Endothelial cell of umbilical vein (primary cell): ENCODE measurements at regions not wholly inside any gene's neighbourhood (a gene's known extent, or its start where the extent isn't known, plus 50 kb on each side); places are given as distances from the start of the nearest gene placed in this dataset.

Source experiments
- BruUV-seq: library from RNA; stranded (reverse); fragments of 400-500 nt; replicated peaks from 2 replicates; lab custom pipeline; 2021; lab: Mats Ljungman, UMichigan
- CTCF ChIA-PET: fragments of 300-600, 350-600 bp; sonication (Branson Sonifier 250); formaldehyde crosslinking; loops from one replicate; lab custom pipeline; 2021; ENCODE audit warnings: antibody characterized with exemption, inconsistent platforms; lab: Charles Lee
- POLR2A ChIA-PET: fragments of 300-600, 350-600 bp; sonication (Branson Sonifier 250); formaldehyde crosslinking; loops from one replicate; lab custom pipeline; 2021; ENCODE audit warnings: antibody characterized with exemption, inconsistent platforms; lab: Charles Lee
- DNase-seq: peaks from one replicate; pipeline ENCODE4 v3.0.0-alpha.2; 2011; ENCODE audit warnings: low read depth, low spot score
- FAIRE-seq: peaks from 2 replicates; lab custom pipeline; 2011; peaks lifted over from hg19 to GRCh38; lab: Jason Lieb, UNC
- H2AFZ ChIP-seq: 2 replicates; pipeline ENCODE4 v1.6.0; 2012; ENCODE audit warnings: low read depth, low read length, control low read depth, inconsistent platforms
- H3K27ac ChIP-seq: 2 replicates; pipeline ENCODE4 v1.5.1; 2011; ENCODE audit warnings: low read depth, mild to moderate bottlenecking, control low read depth, low read length, moderate library complexity; ENCODE audit not compliant: insufficient read depth
- H3K27me3 ChIP-seq, 2 experiments: 2 replicates each; pipeline versions ENCODE4 v1.6.0 to v1.6.1; 2011; ENCODE audit warnings: low read length in 2 of 2, mixed read lengths in 1 of 2; ENCODE audit not compliant: control insufficient read depth in 2 of 2, insufficient read depth in 2 of 2
- H3K36me3 ChIP-seq, 2 experiments: 2 replicates in 1 of 2; 3 replicates in 1 of 2; pipeline ENCODE4 v1.5.1; 2011; ENCODE audit warnings: low read length in 2 of 2, mild to moderate bottlenecking in 1 of 2, moderate library complexity in 1 of 2; ENCODE audit not compliant: control insufficient read depth in 2 of 2, insufficient read depth in 2 of 2; ENCODE audit errors: extremely low read depth in 1 of 2
- H3K4me1 ChIP-seq: 3 replicates; pipeline ENCODE4 v1.5.1; 2011; ENCODE audit warnings: mild to moderate bottlenecking, low read length; ENCODE audit not compliant: control insufficient read depth, insufficient read depth; ENCODE audit errors: extremely low read depth
- H3K4me2 ChIP-seq: 2 replicates; pipeline ENCODE4 v1.6.1; 2011; ENCODE audit warnings: low read length, control low read depth, mixed read lengths; ENCODE audit not compliant: insufficient read depth
- H3K4me3 ChIP-seq, 3 experiments: fragments of 200-600 bp in 1 of 3; sonication (generic), shearing (Covaris generic) in 1 of 3; replicated peaks in 1 of 3; 2 replicates each; pipeline ENCODE4 v1.5.1; 2011 to 2016; ENCODE audit warnings: control low read depth in 3 of 3, low read length in 3 of 3, mild to moderate bottlenecking in 2 of 3, inconsistent platforms in 1 of 3, low read depth in 1 of 3, moderate library complexity in 1 of 3; ENCODE audit not compliant: insufficient read depth in 1 of 3
- H3K79me2 ChIP-seq: 2 replicates; pipeline ENCODE4 v1.6.0; 2012; ENCODE audit warnings: low read length, inconsistent platforms; ENCODE audit not compliant: control insufficient read depth, insufficient read depth
- H3K9ac ChIP-seq: replicated peaks from 2 replicates; pipeline ENCODE3; 2011; ENCODE audit warnings: low read length, control low read depth; ENCODE audit not compliant: insufficient read depth; ENCODE audit errors: extremely low read depth
- H3K9me1 ChIP-seq: replicated peaks from 3 replicates; pipeline ENCODE4 v1.6.0; 2011; ENCODE audit warnings: mild to moderate bottlenecking, low read length; ENCODE audit not compliant: control insufficient read depth, insufficient read depth; ENCODE audit errors: extremely low read depth
- H3K9me3 ChIP-seq: replicated peaks from 2 replicates; pipeline ENCODE4 v1.5.1; 2012; ENCODE audit warnings: low read length, inconsistent platforms; ENCODE audit not compliant: control insufficient read depth, insufficient read depth
- H4K20me1 ChIP-seq: replicated peaks from 2 replicates; pipeline ENCODE3; 2011; ENCODE audit warnings: mild to moderate bottlenecking, low read length; ENCODE audit not compliant: control insufficient read depth, insufficient read depth; ENCODE audit errors: extremely low read depth
- CTCF ChIP-seq, 2 donors: IDR thresholded peaks; 1 replicate in 1 of 2; 2 replicates in 1 of 2; pipeline ENCODE4 v1.5.1; 2011; ENCODE audit warnings: low read length in 2 of 2, mild to moderate bottlenecking in 2 of 2, moderate library complexity in 2 of 2, control low read depth in 1 of 2, inconsistent platforms in 1 of 2, low read depth in 1 of 2; ENCODE audit not compliant: insufficient read depth in 1 of 2; ENCODE audit errors: extremely low read depth in 1 of 2
- EZH2 ChIP-seq: IDR thresholded peaks from 2 replicates; pipeline ENCODE4 v1.6.1; 2012; ENCODE audit warnings: borderline replicate concordance, low read depth, mild to moderate bottlenecking, moderate library complexity, low read length, inconsistent platforms; ENCODE audit not compliant: severe bottlenecking
- FOS ChIP-seq: IDR thresholded peaks from 2 replicates; pipeline ENCODE4 v1.6.1; 2011; ENCODE audit warnings: mild to moderate bottlenecking, low read length, moderate library complexity, borderline replicate concordance; ENCODE audit not compliant: insufficient read depth
- GATA2 ChIP-seq: IDR thresholded peaks from 2 replicates; pipeline ENCODE4 v1.7.0; 2011; ENCODE audit warnings: low read depth, mild to moderate bottlenecking, moderate library complexity, mixed read lengths, low read length; ENCODE audit not compliant: insufficient read length, insufficient read depth
- JUN ChIP-seq: IDR thresholded peaks from 2 replicates; pipeline ENCODE4 v1.6.1; 2011; ENCODE audit warnings: borderline replicate concordance, low read depth; ENCODE audit not compliant: insufficient read length, insufficient read depth
- MAX ChIP-seq: IDR thresholded peaks from 2 replicates; pipeline ENCODE4 v1.6.1; 2011; ENCODE audit not compliant: insufficient read depth, insufficient read length
- MYC ChIP-seq: IDR thresholded peaks from one replicate; pipeline ENCODE4 v1.6.1; 2011; ENCODE audit warnings: mild to moderate bottlenecking, low read depth, low read length
- POLR2A ChIP-seq: IDR thresholded peaks from 2 replicates; pipeline ENCODE4 v1.6.1; 2012; ENCODE audit warnings: low read depth, mild to moderate bottlenecking, control low read depth, low read length
- POLR2AphosphoS5 ChIP-seq: IDR thresholded peaks from 2 replicates; pipeline ENCODE4 v1.6.1; 2012; ENCODE audit warnings: low read depth, mild to moderate bottlenecking, control low read depth, low read length, moderate library complexity; ENCODE audit not compliant: insufficient read depth
- dilution Hi-C: fragments of 300-500 bp; cut with MboI; formaldehyde crosslinking; loops from one replicate; pipeline ENCODE4 v1.15.0; 2019; ENCODE audit warnings: low sequenced_read_pairs; ENCODE audit not compliant: extremely low pct_ligation_motif_present
- intact Hi-C: fragments of 100-400 bp; cut with micrococcal nuclease; formaldehyde crosslinking; loops from one replicate; pipeline ENCODE4 v1.10.0; 2022

- TF ChIP-seq JUN (no peak), GATA2 (no peak)
- no peaks in the 10 kb centered on the region for H4K20me1 ChIP-seq
- H3K36me3 ChIP-seq: no peaks in the 10 kb centered on the region
- no peaks in the 10 kb centered on the region for H3K27me3 ChIP-seq
- FAIRE-seq (no peak), DNase-seq (no peak)
- H3K9ac ChIP-seq: no peak overlapping the region
- intact Hi-C loops (no loop called here), dilution Hi-C loops (no loop called here)
- peaks cover 8% of the 10 kb centered on the region for H3K9me3 ChIP-seq
- no peak overlapping the region for H3K4me3 ChIP-seq
- H3K9me1 ChIP-seq: no peaks in the 10 kb centered on the region
- POLR2A ChIA-PET: no interaction called here
- H3K4me2 ChIP-seq: no peak overlapping the region
- no TSS peak for BruUV-seq
- no peaks in the 10 kb centered on the region for H3K79me2 ChIP-seq
- H3K4me1 ChIP-seq: no peaks in the 10 kb centered on the region
- CTCF ChIA-PET: no interaction called here
- no peak overlapping the region for H3K27ac ChIP-seq
- no peak overlapping the region for H2AFZ ChIP-seq
Observed at GRCh38 chr5:175047048-175047447, 322.7 kb downstream of the MSX2 start.

GRCh38 chr5:175045820-175046219 lies 321.4 kb downstream of the MSX2 start:
- Histone ChIP-seq H2AFZ (no peak overlapping the region), H3K9ac (no peak overlapping the region), H3K27me3 (no peaks in the 10 kb centered on the region), H4K20me1 (no peaks in the 10 kb centered on the region), H3K4me3 (no peak overlapping the region), H3K9me1 (no peaks in the 10 kb centered on the region), H3K79me2 (no peaks in the 10 kb centered on the region), H3K4me1 (no peaks in the 10 kb centered on the region), H3K27ac (no peak overlapping the region), H3K4me2 (no peak overlapping the region), H3K9me3 (peaks cover 8% of the 10 kb centered on the region), H3K36me3 (no peaks in the 10 kb centered on the region)
- dilution Hi-C loops: no loop called here
- BruUV-seq: no TSS peak
- ChIA-PET CTCF (no interaction called here), POLR2A (no interaction called here)
- FAIRE-seq (no peak), DNase-seq (no peak)
- TF ChIP-seq CTCF (IDR thresholded peaks at IDR 0.05; ENCODE audit: extremely low read depth in 1 of 2, insufficient read depth in 1 of 2, low read depth in 1 of 2, low read length in 2 of 2): no peak
- TF ChIP-seq POLR2A: no peak
- no peak for TF ChIP-seq FOS
- no peak for TF ChIP-seq GATA2
- TF ChIP-seq POLR2AphosphoS5: no peak
- no peak for TF ChIP-seq EZH2
- TF ChIP-seq JUN: no peak
- TF ChIP-seq MYC: no peak
- TF ChIP-seq MAX: no peak
- intact Hi-C loops: no loop called here
